CD4-positive, alpha-beta T cell treated with Interleukin-10 for 1 hour (primary cell): ENCODE measurements at regions not wholly inside any gene's neighbourhood (a gene's known extent, or its start where the extent isn't known, plus 50 kb on each side); places are given as distances from the start of the nearest gene placed in this dataset.

Source experiments
- DNase-seq: peaks from one replicate; pipeline ENCODE4 v3.0.0-alpha.2; 2020

- DNase-seq: no peak
Observed at GRCh38 chr12:93256256-93256969, 121.3 kb upstream of the NUDT4 start.

GRCh38 chr12:93261505-93262094 lies 116.1 kb upstream of the NUDT4 start:
- DNase-seq: no peak

GRCh38 chr12:93272997-93273396 lies 104.7 kb upstream of the NUDT4 start:
- no peak for DNase-seq

GRCh38 chr12:93273834-93274564 lies 103.7 kb upstream of the NUDT4 start:
- DNase-seq: no peak

GRCh38 chr12:93274937-93275336 lies 102.8 kb upstream of the NUDT4 start:
- DNase-seq: no peak

GRCh38 chr12:93275589-93275988 lies 102.1 kb upstream of the NUDT4 start:
- no peak for DNase-seq

- DNase-seq: no peak
Observed at GRCh38 chr12:93279565-93280412, 97.9 kb upstream of the NUDT4 start.

GRCh38 chr12:93287149-93287548 lies 90.6 kb upstream of the NUDT4 start:
- DNase-seq: no peak

- DNase-seq: no peak
Observed at GRCh38 chr12:93288626-93289025, 89.1 kb upstream of the NUDT4 start.

- DNase-seq: no peak
Observed at GRCh38 chr12:93290391-93290790, 87.3 kb upstream of the NUDT4 start.

- DNase-seq: no peak
Observed at GRCh38 chr12:93292213-93292612, 85.5 kb upstream of the NUDT4 start.

- no peak for DNase-seq
Observed at GRCh38 chr12:93292731-93293566, 84.8 kb upstream of the NUDT4 start.

- no peak for DNase-seq
Observed at GRCh38 chr12:93297032-93297431, 80.7 kb upstream of the NUDT4 start.

GRCh38 chr12:93297536-93297935 lies 80.2 kb upstream of the NUDT4 start:
- DNase-seq: no peak

- DNase-seq: no peak
Observed at GRCh38 chr12:93299262-93299846, 78.4 kb upstream of the NUDT4 start.

GRCh38 chr12:93300611-93301021 lies 77.1 kb upstream of the NUDT4 start:
- no peak for DNase-seq

GRCh38 chr12:93302331-93303229 lies 75.1 kb upstream of the NUDT4 start:
- no peak for DNase-seq

- no peak for DNase-seq
Observed at GRCh38 chr12:93306636-93307035, 71.1 kb upstream of the NUDT4 start.

- no peak for DNase-seq
Observed at GRCh38 chr12:93308281-93308680, 69.4 kb upstream of the NUDT4 start.

GRCh38 chr12:93311827-93312226 lies 65.9 kb upstream of the NUDT4 start:
- DNase-seq: no peak

GRCh38 chr12:93314177-93314497 lies 63.6 kb upstream of the NUDT4 start:
- DNase-seq: no peak
